ENCODE measurements at regions not wholly inside any gene's neighbourhood (a gene's known extent, or its start where the extent isn't known, plus 50 kb on each side); places are given as distances from the start of the nearest gene placed in this dataset.

DNA sequence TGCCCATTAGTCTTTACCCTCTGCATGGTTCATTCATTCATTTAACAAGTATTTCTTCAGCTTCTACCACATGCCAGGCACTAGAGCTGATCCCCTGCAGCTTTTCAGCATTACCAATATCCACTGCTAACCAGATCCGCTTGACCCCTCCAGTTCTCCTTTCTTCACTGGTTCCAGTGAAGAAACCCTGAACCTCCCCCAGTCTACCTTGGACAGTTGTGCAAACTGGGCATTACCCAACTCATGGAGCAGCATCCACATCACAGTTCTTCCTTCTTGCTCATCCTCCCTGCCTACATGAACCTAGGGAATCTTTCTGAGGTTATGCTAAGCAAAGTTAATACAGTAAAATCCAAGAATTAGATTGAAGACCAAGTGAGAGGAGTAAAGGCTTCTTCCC lies 78.7 kb upstream of the SERP2 start:
- DNase-seq (ENCODE audit: low read depth in 4 of 4, low spot score in 3 of 4): no peak

DNA sequence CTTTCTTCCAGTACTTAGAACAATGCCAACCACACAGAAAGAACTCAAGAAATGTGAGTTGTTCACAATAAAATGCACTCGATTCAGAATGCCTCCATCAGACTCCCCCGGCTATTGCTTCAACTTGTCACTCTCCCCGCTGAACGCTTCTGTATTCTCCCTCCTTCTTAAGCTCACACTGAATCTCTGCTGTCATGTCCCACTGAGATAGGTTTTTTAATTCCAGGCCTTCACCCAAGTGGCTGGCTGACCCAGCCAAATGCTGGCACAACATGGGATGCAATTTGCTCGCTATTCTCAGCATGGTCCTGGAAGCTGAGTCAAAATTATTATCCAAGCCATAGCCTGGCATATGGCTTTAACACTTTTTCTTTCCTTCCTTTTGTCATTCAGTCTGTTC lies 76.8 kb upstream of the SERP2 start:
- DNase-seq (ENCODE audit: low read depth in 4 of 4, low spot score in 3 of 4): no peak

DNA sequence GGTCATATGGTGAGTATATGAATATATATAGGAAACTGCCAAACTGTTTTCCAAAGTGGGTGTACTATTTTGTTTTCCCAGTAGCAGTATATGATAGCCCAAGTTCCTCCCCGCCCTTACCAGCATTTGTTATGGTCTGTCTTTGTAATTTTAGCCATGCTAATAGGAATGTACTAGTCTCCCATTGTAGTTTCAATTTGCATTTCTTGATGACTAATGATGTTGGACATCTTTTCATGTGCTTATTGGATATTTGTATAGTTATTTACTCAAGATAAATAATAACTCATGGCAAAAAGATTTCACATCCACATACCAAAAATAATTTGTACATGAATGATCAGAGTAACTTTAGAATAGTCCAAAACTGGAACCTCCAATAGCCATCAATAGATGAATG lies 75.3 kb upstream of the SERP2 start:
- DNase-seq (ENCODE audit: low read depth in 4 of 4, low spot score in 3 of 4): no peak

DNA sequence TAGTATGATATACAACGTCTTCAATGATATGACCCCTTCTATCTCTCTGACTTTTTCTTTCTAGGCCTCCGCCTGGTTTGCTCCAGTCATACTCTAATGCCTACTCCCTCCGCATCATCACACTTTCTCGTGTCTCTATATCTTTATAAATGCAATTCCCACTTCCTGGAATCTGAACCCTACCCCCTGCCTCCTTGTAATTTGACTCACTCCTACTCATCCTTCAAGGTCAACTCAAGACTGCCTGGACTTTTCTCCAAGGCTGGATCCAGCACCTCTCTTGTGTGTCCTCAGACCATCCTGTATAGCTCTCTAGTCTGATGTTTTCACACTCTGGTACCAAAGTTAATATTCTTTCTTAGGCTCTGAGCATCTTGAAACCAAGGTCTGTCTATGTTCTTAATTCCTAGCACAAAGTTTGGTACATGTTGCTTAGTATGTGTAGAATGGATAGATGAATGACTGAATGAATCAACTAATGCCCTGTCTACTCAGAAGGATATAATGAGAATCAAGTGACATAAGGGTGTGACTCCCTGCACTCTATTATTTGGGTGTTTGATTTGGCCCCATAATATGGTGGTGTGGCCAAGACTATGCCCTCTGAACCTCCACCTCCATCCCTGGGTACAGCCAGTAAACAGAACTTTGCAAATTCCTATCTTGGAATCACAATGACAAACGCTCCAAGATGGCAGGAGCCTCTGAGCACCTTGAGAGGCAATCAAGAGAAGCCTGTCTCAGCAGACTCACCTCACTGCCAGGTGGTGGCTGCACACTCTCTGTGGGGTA lies 74.3 kb upstream of the SERP2 start:
- no peak for DNase-seq (ENCODE audit: low read depth in 4 of 4, low spot score in 3 of 4)

DNA sequence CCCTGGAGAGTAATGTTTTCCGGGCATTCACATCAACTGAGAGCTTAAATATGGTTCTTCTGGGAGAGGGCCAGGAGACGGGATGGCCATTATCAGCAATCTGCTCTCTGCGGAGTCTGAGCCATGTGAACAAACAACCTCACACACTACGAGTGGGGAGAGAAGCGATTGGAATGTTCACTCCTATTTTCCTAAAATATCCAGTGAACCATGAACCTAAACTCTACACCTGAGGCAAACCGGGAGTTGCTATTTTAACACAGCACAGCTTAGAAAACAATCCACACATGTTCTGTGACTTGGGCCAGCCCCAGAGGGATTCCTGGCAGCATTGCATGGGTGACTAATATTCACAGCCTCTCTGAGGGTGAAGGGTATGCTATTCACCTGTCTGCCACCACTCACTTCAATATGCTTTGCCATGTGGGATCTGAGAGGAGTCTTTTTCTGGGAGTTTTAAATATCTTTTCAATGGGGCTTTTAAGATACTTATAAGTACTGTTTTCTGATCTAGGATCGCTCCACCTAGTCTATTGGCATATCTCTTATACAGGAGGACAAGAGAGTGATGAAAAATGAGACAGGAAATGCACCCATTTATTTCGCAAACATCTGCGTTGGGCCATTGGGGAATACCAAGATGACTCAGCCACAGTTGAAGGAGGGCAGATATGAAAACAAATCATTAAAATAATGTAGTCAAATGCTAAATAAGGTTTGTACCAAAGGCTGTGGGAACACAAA lies 72.6 kb upstream of the SERP2 start:
- DNase-seq (ENCODE audit: low read depth in 4 of 4, low spot score in 3 of 4): no peak

DNA sequence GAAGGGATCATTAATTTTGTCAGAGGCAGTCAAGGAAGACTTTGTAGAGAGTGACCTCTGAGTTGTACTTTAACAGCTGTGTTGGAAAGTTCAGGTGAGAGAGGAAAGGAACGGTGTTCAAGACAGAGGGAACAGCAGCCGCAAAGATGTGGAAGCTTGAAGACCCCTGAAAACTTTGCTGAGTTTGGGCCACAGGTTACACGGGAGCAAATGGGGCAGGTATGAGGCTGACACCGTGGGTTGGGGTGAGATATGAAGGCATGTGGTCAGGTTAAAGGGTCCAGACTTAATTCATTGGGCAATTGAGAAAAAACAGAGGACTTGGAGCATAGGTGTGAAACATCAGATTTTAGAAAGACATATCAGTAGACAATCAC lies 72.0 kb upstream of the SERP2 start:
- DNase-seq (ENCODE audit: low read depth in 4 of 4, low spot score in 3 of 4): no peak

DNA sequence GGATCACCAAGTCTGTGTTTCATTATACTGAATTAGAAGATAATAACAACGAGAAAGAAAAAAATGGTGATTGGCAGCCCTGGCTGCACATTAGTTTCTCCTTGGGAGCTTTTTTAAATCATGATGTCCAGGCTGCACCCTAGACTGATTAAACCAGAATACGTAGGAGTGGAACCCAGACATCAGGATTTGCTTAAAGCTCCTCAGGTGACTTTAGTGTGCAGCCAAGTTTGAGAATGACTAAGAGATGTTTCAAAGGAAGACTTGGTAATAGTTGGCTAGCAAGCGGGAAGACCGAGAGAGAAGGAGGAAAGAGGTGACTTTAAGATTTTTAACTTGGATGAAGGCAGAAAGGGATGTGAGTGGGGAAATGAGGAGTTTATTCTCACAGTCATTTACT lies 71.4 kb upstream of the SERP2 start:
- no peak for DNase-seq (ENCODE audit: low read depth in 4 of 4, low spot score in 3 of 4)

DNA sequence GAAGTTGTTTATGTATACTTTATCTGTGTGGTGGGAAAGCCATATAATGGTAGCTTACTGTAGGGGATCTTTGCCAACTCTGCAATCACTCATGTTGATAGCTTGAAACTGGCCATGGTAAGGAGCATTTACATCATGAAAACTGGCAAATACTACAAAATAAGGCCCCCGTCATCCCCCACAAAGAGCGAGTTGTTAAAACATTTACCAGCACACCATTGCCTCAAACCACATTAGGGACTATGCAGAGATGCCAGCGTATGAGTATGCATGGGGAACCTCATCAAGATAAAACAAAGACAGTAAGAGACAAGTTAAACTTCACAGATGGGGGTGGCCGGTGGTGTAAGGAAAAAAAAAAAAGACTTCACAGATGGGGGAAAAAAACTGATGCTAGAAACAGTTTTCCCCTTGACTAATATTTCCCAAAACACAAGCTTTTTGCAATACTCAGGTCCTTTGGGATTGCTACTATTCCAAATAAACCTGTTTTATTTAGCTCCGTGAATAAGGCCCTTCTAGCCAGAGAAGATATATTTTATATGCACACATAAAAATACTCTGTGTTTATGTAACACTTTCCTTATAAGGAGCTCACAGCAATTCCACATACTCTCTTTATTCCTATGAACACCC lies 70.6 kb upstream of the SERP2 start:
- no peak for DNase-seq (ENCODE audit: low read depth in 4 of 4, low spot score in 3 of 4)

DNA sequence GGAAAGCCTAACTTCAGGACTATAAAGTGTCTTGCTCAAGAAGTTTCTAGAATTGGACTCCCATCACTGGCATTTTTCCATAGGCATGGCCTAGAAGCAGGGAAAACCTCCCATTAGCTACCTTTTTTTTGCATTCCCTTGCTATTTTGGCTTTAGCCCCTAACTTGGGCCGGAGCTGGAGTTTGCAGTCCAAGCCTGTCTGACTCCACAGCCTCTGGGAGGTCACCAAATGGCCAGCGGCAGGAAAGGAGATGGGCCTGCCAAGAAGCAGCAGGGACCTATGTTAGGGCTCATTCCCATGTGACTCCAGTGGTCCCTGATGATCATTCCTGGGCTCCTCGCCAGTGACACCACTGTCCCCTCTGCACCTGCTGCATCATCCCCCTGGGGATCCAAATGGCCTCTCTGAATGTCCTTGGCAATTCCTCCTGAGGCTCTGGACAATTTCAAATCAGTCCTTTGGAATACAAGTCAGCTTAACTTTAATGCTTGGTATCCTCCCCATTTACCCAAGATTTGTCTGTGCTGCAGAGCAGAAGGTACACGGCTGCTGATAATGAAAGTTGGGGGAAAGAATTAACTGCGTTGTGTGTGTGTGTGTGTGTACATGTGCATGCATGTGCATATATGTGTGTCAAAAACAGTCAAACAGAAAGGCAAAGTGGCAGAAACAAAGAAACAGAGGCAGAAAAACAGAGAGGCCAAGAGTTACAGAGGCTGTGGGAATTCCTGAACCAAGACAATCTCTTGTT lies 69.8 kb upstream of the SERP2 start:
- DNase-seq (ENCODE audit: low read depth in 4 of 4, low spot score in 3 of 4): no peak

DNA sequence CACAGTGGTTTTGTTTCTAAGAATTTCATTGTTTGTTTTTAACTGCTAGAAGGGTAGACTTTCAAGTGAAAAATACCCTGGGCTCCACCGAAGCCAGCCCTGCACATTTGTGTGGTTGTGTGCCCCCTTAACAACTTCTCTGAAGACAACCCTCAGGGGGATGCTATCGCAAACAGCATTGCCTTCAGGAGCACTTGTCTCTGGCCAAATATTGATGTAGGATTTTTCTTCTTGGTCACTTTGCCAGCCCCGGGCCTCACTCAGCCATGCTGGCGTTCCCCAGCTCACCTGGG lies 69.2 kb upstream of the SERP2 start:
- no peak for DNase-seq (ENCODE audit: low read depth in 4 of 4, low spot score in 3 of 4)

DNA sequence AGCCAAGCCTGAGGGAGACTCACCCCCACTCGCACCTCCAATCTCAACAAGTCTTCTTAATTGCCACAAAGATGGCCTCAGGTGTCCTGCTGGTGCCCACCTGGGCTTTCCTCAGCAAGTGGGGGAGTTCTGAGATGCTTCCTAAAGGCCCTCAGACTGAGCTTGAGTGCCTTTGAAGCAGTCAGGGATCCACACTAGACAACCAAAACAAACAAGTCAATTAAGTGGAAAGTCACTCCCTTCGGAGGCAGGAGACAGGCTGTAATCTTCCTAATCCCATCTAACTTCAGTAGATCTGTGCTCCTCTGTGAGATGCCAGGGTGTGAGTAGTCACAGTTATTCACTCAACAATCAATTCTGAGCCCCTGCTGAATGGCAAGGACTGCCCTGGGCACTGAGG lies 68.3 kb upstream of the SERP2 start:
- DNase-seq (ENCODE audit: low read depth in 4 of 4, low spot score in 3 of 4): no peak

DNA sequence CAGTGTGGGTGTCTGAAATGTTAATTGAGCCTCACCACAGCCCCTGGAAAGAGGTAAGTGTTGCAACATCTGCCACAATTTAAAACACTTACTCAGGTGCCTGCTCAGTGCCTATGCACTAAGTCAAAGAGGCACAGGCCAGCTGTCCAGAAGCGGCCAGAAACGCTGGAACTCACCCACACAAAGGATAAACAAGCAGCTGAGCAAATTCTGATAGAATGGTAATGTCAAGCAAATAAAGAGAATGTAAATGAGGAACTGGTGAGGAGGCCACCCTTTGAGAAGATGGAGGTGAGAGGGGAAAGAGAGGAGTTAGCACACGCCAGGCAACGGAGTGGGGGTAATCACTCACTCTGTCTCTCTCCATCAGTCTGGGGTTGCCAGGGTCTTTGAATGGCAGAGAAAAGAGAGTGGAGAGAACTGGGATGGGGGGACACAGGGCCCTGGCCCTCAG lies 67.7 kb upstream of the SERP2 start:
- DNase-seq (ENCODE audit: low read depth in 4 of 4, low spot score in 3 of 4): no peak

DNA sequence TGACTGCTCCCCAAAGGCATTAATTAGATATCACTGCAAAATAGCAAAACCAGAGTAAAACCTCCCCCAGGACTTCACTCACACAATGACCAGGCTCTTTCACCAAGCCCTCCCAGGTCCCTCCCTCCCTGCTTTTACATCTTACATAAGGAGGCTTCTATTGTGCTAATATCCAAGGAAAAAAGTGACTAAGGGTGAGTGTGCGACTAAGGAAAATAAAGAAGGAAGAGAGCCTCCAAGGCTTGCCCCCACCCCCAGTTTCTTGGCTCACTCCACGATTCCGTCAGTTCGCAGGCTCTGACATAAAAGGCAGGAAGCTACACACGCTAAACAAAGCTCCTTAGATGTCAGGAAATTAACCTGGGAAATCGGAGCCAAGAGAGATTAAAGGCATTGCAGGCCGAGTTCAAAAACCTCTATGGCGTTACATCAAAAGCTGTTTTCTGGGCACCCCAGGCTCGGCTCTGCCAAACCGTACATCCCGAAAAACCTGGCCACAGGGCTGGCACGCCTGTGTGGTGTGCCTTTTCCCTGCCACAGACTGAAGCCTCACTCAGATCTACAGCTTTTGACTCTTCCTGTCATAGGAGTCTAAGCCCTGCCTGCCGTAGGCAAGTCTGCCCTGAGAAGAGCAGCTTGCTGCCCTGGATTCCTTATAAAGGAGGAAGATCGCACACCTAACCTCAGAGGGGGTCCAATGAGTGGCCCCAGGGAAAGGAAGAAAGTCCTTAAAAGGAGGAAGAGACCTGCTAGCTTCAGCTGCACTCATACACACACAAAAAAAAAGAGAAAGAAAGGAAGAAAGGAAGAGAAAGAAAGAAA lies 67.0 kb upstream of the SERP2 start:
- peak in 3 of 4 donors; percentile 58 to 70 (median 64) for DNase-seq (ENCODE audit: low read depth in 4 of 4, low spot score in 3 of 4)

DNA sequence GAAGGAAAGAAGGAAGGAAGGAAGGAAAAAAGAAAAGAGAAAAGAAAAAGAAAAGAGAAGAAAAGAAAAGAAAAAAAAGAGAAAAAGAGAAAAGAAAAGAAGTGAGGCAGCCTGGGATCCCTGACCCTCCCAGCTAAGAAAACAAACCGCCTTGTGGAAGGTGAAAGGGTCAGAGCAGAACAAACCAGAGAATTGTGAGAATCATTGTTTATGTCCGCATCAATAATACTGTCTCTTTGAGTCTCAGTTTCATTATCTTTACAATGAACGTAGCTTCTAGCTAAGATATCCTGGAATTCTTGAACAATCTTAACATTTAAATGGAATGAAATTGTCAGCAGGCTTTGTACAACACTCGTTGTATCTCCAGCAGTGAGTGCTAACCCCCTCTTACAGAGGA lies 66.4 kb upstream of the SERP2 start:
- no peak for DNase-seq (ENCODE audit: low read depth in 4 of 4, low spot score in 3 of 4)

DNA sequence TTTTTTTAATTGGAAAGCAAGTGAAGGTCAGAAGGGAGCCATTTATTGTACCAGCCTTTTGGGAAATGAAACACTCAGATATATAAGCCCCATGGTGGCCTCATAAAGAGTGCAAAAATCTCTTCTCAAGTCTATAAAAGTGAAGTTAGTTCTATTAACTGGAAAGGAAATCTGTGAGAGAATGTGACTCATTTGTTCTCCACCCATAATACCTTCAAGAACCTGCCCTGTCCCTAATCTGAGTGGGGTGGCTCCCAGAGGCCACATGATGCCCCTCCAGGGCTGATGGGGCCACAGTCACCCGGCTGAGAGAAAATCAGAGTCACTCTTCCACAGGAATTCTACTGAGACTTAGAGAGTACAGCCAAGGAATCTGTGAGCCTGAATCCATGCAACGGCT lies 65.8 kb upstream of the SERP2 start:
- no peak for DNase-seq (ENCODE audit: low read depth in 4 of 4, low spot score in 3 of 4)

DNA sequence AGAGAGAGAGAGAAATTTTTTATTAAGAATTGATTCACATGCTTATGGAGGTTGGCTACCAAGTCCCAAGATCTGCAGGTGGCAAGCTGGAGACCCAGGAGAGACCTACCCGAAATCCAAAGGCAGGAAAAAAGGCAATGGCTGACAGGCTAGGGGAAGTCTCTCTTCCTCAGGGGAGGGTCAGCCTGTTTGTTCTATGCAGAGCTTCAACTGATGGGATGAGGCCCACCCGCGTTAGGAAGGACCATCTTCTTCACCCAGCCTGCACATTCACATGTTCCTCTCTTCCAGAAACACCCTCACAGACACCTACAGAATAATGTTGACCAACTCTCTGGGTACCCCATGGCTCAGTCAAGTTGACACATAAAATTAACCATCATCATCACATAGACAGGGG lies 65.3 kb upstream of the SERP2 start:
- no peak for DNase-seq (ENCODE audit: low read depth in 4 of 4, low spot score in 3 of 4)

DNA sequence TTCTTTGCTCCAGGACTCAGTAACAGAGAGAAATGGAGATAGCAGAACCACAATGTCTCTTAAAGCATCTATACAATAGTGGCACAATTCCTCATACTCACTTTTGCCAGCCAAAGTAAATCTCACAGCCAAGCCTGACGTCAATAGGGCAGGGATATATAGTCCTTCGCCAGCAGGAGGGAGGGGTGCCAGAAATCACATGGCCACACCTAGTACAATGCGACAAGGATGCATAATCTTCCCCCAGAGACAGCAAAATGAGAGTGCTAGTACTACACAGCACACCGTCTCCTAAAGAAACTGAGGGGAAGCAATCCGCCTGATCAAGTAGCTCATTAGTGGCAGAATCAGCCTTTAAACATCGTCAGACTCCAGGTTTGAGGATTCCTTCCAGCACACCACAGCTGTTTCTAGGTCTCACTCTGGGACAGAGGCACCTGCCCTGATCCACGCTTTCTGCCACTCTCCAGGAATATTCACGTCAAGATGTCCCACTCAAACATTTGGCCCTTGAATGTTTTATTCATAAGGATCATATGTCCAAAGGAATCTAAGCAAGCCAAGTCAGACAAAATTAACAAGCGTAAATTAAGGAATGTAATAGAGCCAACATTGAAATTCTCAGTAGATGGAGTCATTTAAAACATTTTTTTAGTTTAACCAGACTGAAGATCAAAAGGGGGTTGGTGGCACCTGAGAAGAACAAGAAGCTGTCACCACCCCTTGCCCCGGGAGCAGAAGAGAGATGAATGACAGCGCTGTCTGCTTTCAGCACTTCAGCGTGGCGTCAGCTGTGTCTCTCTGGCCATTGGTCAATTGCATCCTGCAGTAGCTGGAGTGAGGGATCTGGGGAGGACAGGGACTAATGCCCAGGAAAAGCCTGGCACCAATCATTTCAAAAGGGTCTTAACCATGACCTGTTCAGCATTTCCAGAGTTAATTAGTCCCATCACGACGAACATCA lies 63.5 kb upstream of the SERP2 start:
- no peak for DNase-seq (ENCODE audit: low read depth in 4 of 4, low spot score in 3 of 4)

DNA sequence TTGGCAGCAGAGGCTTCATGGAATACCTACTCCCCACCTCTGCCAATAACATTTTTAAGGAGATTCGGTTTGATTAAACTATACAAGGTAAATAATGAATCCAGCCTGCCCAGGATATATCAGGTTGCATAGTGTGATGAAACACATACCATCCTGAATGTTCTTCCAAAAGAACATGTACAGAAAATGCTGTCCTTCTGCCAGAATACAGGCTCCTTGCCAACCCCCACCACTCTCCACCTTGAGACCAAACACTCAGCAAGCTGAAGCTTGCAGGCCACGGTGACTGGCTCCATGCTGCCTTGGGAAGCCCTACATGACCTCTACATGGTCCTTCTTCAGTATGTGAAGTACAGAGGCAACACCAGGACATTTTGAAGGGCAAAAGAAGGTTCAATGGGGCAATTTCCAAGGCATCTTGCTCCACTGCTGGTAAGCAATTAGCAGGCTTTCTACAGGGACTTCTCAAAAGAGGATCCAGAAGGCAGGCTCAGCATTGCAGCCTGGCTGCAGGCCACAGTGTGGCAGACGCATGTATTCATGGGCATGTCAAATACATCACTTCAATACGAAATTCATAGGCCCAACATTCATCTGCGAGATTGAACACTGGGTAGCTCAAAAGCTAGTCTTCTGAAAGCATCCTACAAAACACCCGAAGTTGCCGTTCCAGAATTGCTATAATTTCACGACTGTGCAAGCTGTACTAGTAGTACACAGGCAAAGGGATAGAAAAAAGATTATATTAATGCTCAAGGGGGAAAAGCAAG lies 62.4 kb upstream of the SERP2 start:
- DNase-seq (ENCODE audit: low read depth in 4 of 4, low spot score in 3 of 4): no peak

DNA sequence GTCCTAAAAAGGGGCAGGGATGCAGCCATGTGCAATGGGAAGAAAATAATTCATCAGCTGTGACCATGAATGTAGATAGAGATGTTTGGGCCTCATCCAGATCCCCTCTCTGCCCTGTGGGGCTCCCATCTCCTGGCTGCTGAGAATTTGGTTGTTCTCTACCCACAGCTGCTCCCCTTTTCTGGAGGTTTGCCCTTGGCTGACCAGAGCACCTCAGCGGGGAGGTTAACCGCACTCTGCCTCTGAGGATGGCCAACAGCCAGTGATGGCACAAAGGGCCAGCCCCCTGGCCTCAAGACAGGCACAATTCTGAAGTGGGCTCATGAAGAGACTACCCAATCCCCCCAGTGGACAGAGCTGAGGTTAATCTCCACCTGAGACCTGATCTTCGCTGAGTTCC lies 61.5 kb upstream of the SERP2 start:
- no peak for DNase-seq (ENCODE audit: low read depth in 4 of 4, low spot score in 3 of 4)
